ENCODE measurements at regions not wholly inside any gene's neighbourhood (a gene's known extent, or its start where the extent isn't known, plus 50 kb on each side); places are given as distances from the start of the nearest gene placed in this dataset.

GRCh38 chr15:46526726-46527110 lies 891.9 kb downstream of the SQOR start:
- Histone ChIP-seq H3K56ac (replicated peaks; ENCODE audit: insufficient read length, low read depth, low read length) (no peak overlapping the region), H2BK20ac (ENCODE audit: low read length) (no peak overlapping the region), H3K36me3 (ENCODE audit: control insufficient read depth in 2 of 4, insufficient read depth in 4 of 4, low read length in 3 of 4) (no peaks in the 10 kb centered on the region), H2AFZ (ENCODE audit: low read length) (no peak overlapping the region), H4K8ac (ENCODE audit: extremely low read depth, insufficient read depth, low read length) (no peak overlapping the region), H4K20me1 (replicated peaks in 1 of 2; ENCODE audit: control insufficient read depth in 1 of 2, insufficient read depth in 2 of 2, low read length in 2 of 2) (no peaks in the 10 kb centered on the region), H3K14ac (ENCODE audit: insufficient read length) (no peak overlapping the region), H3K27ac (ENCODE audit: low read depth, low read length) (no peak overlapping the region), H4K5ac (ENCODE audit: insufficient read length, low read depth, low read length) (no peak overlapping the region), H3K4ac (replicated peaks; ENCODE audit: insufficient read length, low read depth, low read length) (no peak overlapping the region), H3K9ac (replicated peaks in 1 of 4; ENCODE audit: extremely low read depth in 1 of 4, low read depth in 3 of 4, low read length in 3 of 4) (no peak overlapping the region), H3K18ac (ENCODE audit: extremely low read depth, low read length) (no peak overlapping the region), H4K91ac (replicated peaks; ENCODE audit: insufficient read length, low read length) (no peak overlapping the region), H2AK5ac (ENCODE audit: low read depth, low read length) (no peak overlapping the region), H2BK5ac (ENCODE audit: low read depth, low read length) (no peak overlapping the region), H3K23me2 (ENCODE audit: low read depth, low read length) (no peaks in the 10 kb centered on the region), H3K4me1 (replicated peaks in 1 of 4; ENCODE audit: control insufficient read depth in 3 of 4, insufficient read depth in 4 of 4, low read length in 3 of 4) (no peaks in the 10 kb centered on the region), H3K4me2 (ENCODE audit: insufficient read depth in 1 of 2, low read depth in 2 of 2, low read length in 2 of 2) (no peak overlapping the region), H2BK15ac (ENCODE audit: low read length) (no peak overlapping the region), H3K9me3 (ENCODE audit: insufficient read depth in 2 of 2, low read depth in 1 of 2, low read length in 1 of 2) (no peaks in the 10 kb centered on the region), H3K23ac (ENCODE audit: insufficient read length) (no peak overlapping the region), H3K79me2 (ENCODE audit: control insufficient read depth in 1 of 2, insufficient read depth in 2 of 2, low read length in 2 of 2) (no peaks in the 10 kb centered on the region), H2BK12ac (ENCODE audit: low read depth, low read length) (no peak overlapping the region), H3K27me3 (replicated peaks in 1 of 4; ENCODE audit: control insufficient read depth in 3 of 4, extremely low read depth in 1 of 4, insufficient read depth in 3 of 4, low read length in 3 of 4) (no peaks in the 10 kb centered on the region), H2BK120ac (replicated peaks; ENCODE audit: low read depth, low read length) (no peak overlapping the region), H3K4me3 (ENCODE audit: extremely low read depth in 1 of 4, insufficient read depth in 2 of 4, low read depth in 3 of 4, low read length in 4 of 4) (no peak overlapping the region), H3K79me1 (ENCODE audit: low read depth, low read length) (no peaks in the 10 kb centered on the region)
- no peak for DNase-seq (ENCODE audit: low read depth in 1 of 2, low spot score in 2 of 2)
- ChIA-PET CTCF (ENCODE audit: partially characterized antibody) (no interaction called here), POLR2A (ENCODE audit: partially characterized antibody) (no interaction called here)
- no peak for FAIRE-seq
- WGBS, 2 experiments (ENCODE audit: extremely low coverage in 1 of 2, insufficient coverage in 1 of 2, insufficient read length in 1 of 2, insufficient replicate concordance in 2 of 2, low coverage in 1 of 2, low lambda C conversion rate in 2 of 2, missing lambda C conversion rate in 1 of 2), result 74% methylated on average over 1 of the region's 1 CpG; no CpG with 5 or more reads in 1 of the 2 experiments
- TF ChIP-seq SAP30 (IDR thresholded peaks at IDR 0.05; ENCODE audit: insufficient read depth, insufficient replicate concordance, low read length), result no peak
- no peak for TF ChIP-seq NANOG (IDR thresholded peaks at IDR 0.05; ENCODE audit: insufficient read depth, low read depth, low read length, poor library complexity, severe bottlenecking)
- no peak for TF ChIP-seq HDAC2 (IDR thresholded peaks at IDR 0.05; ENCODE audit: borderline replicate concordance in 1 of 2, low read depth in 2 of 2, low read length in 2 of 2)
- TF ChIP-seq EP300 (IDR thresholded peaks at IDR 0.05; ENCODE audit: borderline replicate concordance in 1 of 2, low read depth in 2 of 2, low read length in 2 of 2), result no peak
- TF ChIP-seq TCF12 (IDR thresholded peaks at IDR 0.05; ENCODE audit: low read depth, low read length), result no peak
- TF ChIP-seq CTBP2 (IDR thresholded peaks at IDR 0.05; ENCODE audit: borderline replicate concordance, insufficient read depth, insufficient read length, low read length), result no peak
- no peak for TF ChIP-seq RBBP5 (IDR thresholded peaks at IDR 0.05; ENCODE audit: borderline replicate concordance, low read depth, low read length)
- no peak for TF ChIP-seq SIN3A (conservative IDR thresholded peaks at IDR 0.05 in 1 of 2, IDR thresholded peaks at IDR 0.05 in 1 of 2; ENCODE audit: low read depth in 1 of 2, low read length in 2 of 2)
- TF ChIP-seq HDAC6 (IDR thresholded peaks at IDR 0.05; ENCODE audit: low read depth, low read length), result no peak
- TF ChIP-seq E2F6 (IDR thresholded peaks at IDR 0.05), result no peak
- no peak for TF ChIP-seq SIRT6 (IDR thresholded peaks at IDR 0.05; ENCODE audit: low read length)
- no peak for TF ChIP-seq KDM5A (IDR thresholded peaks at IDR 0.05; ENCODE audit: low read length)
- TF ChIP-seq POLR2A (IDR thresholded peaks at IDR 0.05; ENCODE audit: control extremely low read depth in 1 of 2, low read depth in 2 of 2, low read length in 2 of 2), result no peak

Measured in H1 (cell line).